AG04449 (cell line): ENCODE measurements at regions not wholly inside any gene's neighbourhood (a gene's known extent, or its start where the extent isn't known, plus 50 kb on each side); places are given as distances from the start of the nearest gene placed in this dataset.
"Not testable (repeated sequence)": the region's sequence is repeated elsewhere in the genome, so short reads cannot be mapped to it uniquely, and the experiment has no call there.

Source experiments
- CTCF ChIA-PET: fragments of 350-600 bp; formaldehyde crosslinking; extraction: SDS; loops from one replicate; lab custom pipeline; 2021; ENCODE audit warnings: antibody characterized with exemption; lab: Yijun Ruan, JAX
- POLR2A ChIA-PET: fragments of 400-600, 350-600 bp; formaldehyde crosslinking; extraction: SDS; loops from one replicate; lab custom pipeline; 2020; ENCODE audit warnings: antibody characterized with exemption, inconsistent platforms; lab: Yijun Ruan, JAX
- DNase-seq: peaks from one replicate; pipeline ENCODE4 v3.0.0-alpha.2; 2010; ENCODE audit warnings: low read depth, low spot score
- H3K4me3 ChIP-seq: 2 replicates; pipeline ENCODE4 v1.5.1; 2011; ENCODE audit warnings: low read depth, mild to moderate bottlenecking, control low read depth, low read length
- CTCF ChIP-seq: IDR thresholded peaks from one replicate; pipeline ENCODE4 v1.5.1; 2011; ENCODE audit warnings: mild to moderate bottlenecking, moderate library complexity, low read length, control low read depth, inconsistent platforms; ENCODE audit not compliant: insufficient read depth; ENCODE audit errors: missing control alignments

GRCh38 chr3:194955979-194956696 lies 270.5 kb downstream of the FAM43A start:
- ChIA-PET CTCF (interaction anchor here (1.0 kb wide), 2 partner anchors 21 to 78 kb away, joined by 3 to 4 read pairs; no protein-coding TSS in a partner anchor), POLR2A (no interaction called here)
- no peak for DNase-seq
- TF ChIP-seq CTCF = no peak
- no peak overlapping the region for H3K4me3 ChIP-seq

GRCh38 chr3:194956697-194957396 lies 271.2 kb downstream of the FAM43A start:
- no peak overlapping the region for H3K4me3 ChIP-seq
- no peak for DNase-seq
- POLR2A ChIA-PET = no interaction called here
- CTCF ChIA-PET = no interaction called here
- TF ChIP-seq CTCF = no peak

GRCh38 chr3:194957743-194958240 lies 272.1 kb downstream of the FAM43A start:
- TF ChIP-seq CTCF = no peak
- POLR2A ChIA-PET = no interaction called here
- CTCF ChIA-PET = no interaction called here
- no peak for DNase-seq
- no peak overlapping the region for H3K4me3 ChIP-seq

- ChIA-PET POLR2A (no interaction called here), CTCF (interaction anchor here (0.5 kb wide), 1 partner anchor 277 kb away, joined by 3 read pairs; no protein-coding TSS in a partner anchor)
- H3K4me3 ChIP-seq = no peak overlapping the region
- DNase-seq = no peak
- TF ChIP-seq CTCF = no peak
Observed at GRCh38 chr3:194959217-194959616, 273.5 kb downstream of the FAM43A start.

- DNase-seq, H3K4me3 ChIP-seq, POLR2A ChIA-PET, CTCF ChIA-PET: not testable (repeated sequence)
Observed at GRCh38 chr3:194959666-194960065, 274.0 kb downstream of the FAM43A start.

GRCh38 chr3:194960446-194961032 lies 274.9 kb downstream of the FAM43A start:
- ChIA-PET CTCF (interaction anchor here (0.9 kb wide), 1 partner anchor 31 kb away, joined by 3 read pairs; no protein-coding TSS in a partner anchor), POLR2A (no interaction called here)

More at GRCh38 chr3:194960446-194961032, 274.9 kb downstream of the FAM43A start:
- DNase-seq = no peak
- TF ChIP-seq CTCF = no peak
- H3K4me3 ChIP-seq = no peak overlapping the region
